Dedifferentiated amniotic fluid mesenchymal stem cell (primary cell): ENCODE measurements at regions not wholly inside any gene's neighbourhood (a gene's known extent, or its start where the extent isn't known, plus 50 kb on each side); places are given as distances from the start of the nearest gene placed in this dataset.

ENCODE experiments used
- DNase-seq: peaks from one replicate; pipeline ENCODE4 v3.0.0-alpha.2; 2016; ENCODE audit errors: extremely low spot score

GRCh38 chr4:189237340-189237739 lies 703.3 kb upstream of the FRG1 start:
- no peak for DNase-seq

GRCh38 chr4:189255636-189256035 lies 685.0 kb upstream of the FRG1 start:
- DNase-seq = no peak

GRCh38 chr4:189261475-189261874 lies 679.2 kb upstream of the FRG1 start:
- DNase-seq = no peak

- DNase-seq = no peak
These were observed 675.2 kb upstream of the FRG1 start for GRCh38 chr4:189265515-189265914.

- DNase-seq = no peak
These were observed 673.2 kb upstream of the FRG1 start for GRCh38 chr4:189267312-189267965.

- no peak for DNase-seq
These were observed 662.0 kb upstream of the FRG1 start for GRCh38 chr4:189278597-189279165.

GRCh38 chr4:189279188-189279587 lies 661.5 kb upstream of the FRG1 start:
- DNase-seq = no peak

GRCh38 chr4:189285377-189285776 lies 655.3 kb upstream of the FRG1 start:
- no peak for DNase-seq

GRCh38 chr4:189291939-189292338 lies 648.7 kb upstream of the FRG1 start:
- no peak for DNase-seq

GRCh38 chr4:189293459-189293858 lies 647.2 kb upstream of the FRG1 start:
- no peak for DNase-seq

- no peak for DNase-seq
These were observed 646.1 kb upstream of the FRG1 start for GRCh38 chr4:189294574-189294973.

- no peak for DNase-seq
These were observed 641.0 kb upstream of the FRG1 start for GRCh38 chr4:189299706-189300105.

GRCh38 chr4:189301692-189302091 lies 639.0 kb upstream of the FRG1 start:
- no peak for DNase-seq

- DNase-seq = no peak
These were observed 638.0 kb upstream of the FRG1 start for GRCh38 chr4:189302719-189303118.

- no peak for DNase-seq
These were observed 636.5 kb upstream of the FRG1 start for GRCh38 chr4:189304167-189304566.

GRCh38 chr4:189304809-189305208 lies 635.9 kb upstream of the FRG1 start:
- DNase-seq = no peak

- DNase-seq = no peak
These were observed 635.2 kb upstream of the FRG1 start for GRCh38 chr4:189305500-189305899.

- no peak for DNase-seq
These were observed 629.4 kb upstream of the FRG1 start for GRCh38 chr4:189311251-189311650.

- DNase-seq = no peak
These were observed 627.6 kb upstream of the FRG1 start for GRCh38 chr4:189313064-189313463.

GRCh38 chr4:189313861-189314513 lies 626.7 kb upstream of the FRG1 start:
- DNase-seq = no peak

GRCh38 chr4:189322426-189322825 lies 618.2 kb upstream of the FRG1 start:
- DNase-seq = no peak

GRCh38 chr4:189341881-189342280 lies 598.8 kb upstream of the FRG1 start:
- no peak for DNase-seq

GRCh38 chr4:189355590-189355989 lies 585.1 kb upstream of the FRG1 start:
- no peak for DNase-seq
